ENCODE measurements at regions not wholly inside any gene's neighbourhood (a gene's known extent, or its start where the extent isn't known, plus 50 kb on each side); places are given as distances from the start of the nearest gene placed in this dataset.

GRCh38 chr2:790634-791245, 113.5 kb upstream of the TMEM18 start:
- DNase-seq (ENCODE audit: low spot score), result no peak

- no peak for DNase-seq (ENCODE audit: low spot score)
Observed at GRCh38 chr2:790081-790480, 112.9 kb upstream of the TMEM18 start.

GRCh38 chr2:789529-789928, 112.3 kb upstream of the TMEM18 start:
- no peak for DNase-seq (ENCODE audit: low spot score)

GRCh38 chr2:788227-789032, 111.2 kb upstream of the TMEM18 start:
- no peak for DNase-seq (ENCODE audit: low spot score)

- no peak for DNase-seq (ENCODE audit: low spot score)
Observed at GRCh38 chr2:784753-785152, 107.5 kb upstream of the TMEM18 start.

GRCh38 chr2:780581-780980, 103.4 kb upstream of the TMEM18 start:
- no peak for DNase-seq (ENCODE audit: low spot score)

- no peak for DNase-seq (ENCODE audit: low spot score)
Observed at GRCh38 chr2:780002-780401, 102.8 kb upstream of the TMEM18 start.

- no peak for DNase-seq (ENCODE audit: low spot score)
Observed at GRCh38 chr2:778731-779350, 101.6 kb upstream of the TMEM18 start.

- no peak for DNase-seq (ENCODE audit: low spot score)
Observed at GRCh38 chr2:777546-777945, 100.3 kb upstream of the TMEM18 start.

- DNase-seq (ENCODE audit: low spot score), result no peak
Observed at GRCh38 chr2:777051-777450, 99.8 kb upstream of the TMEM18 start.

GRCh38 chr2:776487-776886, 99.3 kb upstream of the TMEM18 start:
- DNase-seq (ENCODE audit: low spot score), result no peak

GRCh38 chr2:776038-776437, 98.8 kb upstream of the TMEM18 start:
- DNase-seq (ENCODE audit: low spot score), result no peak

- DNase-seq (ENCODE audit: low spot score), result no peak
Observed at GRCh38 chr2:774436-774835, 97.2 kb upstream of the TMEM18 start.

- no peak for DNase-seq (ENCODE audit: low spot score)
Observed at GRCh38 chr2:773256-774160, 96.3 kb upstream of the TMEM18 start.

- no peak for DNase-seq (ENCODE audit: low spot score)
Observed at GRCh38 chr2:771538-771937, 94.3 kb upstream of the TMEM18 start.

GRCh38 chr2:770776-771175, 93.6 kb upstream of the TMEM18 start:
- DNase-seq (ENCODE audit: low spot score), result no peak

GRCh38 chr2:769771-770170, 92.6 kb upstream of the TMEM18 start:
- DNase-seq (ENCODE audit: low spot score), result no peak

GRCh38 chr2:768451-768850, 91.2 kb upstream of the TMEM18 start:
- no peak for DNase-seq (ENCODE audit: low spot score)

- no peak for DNase-seq (ENCODE audit: low spot score)
Observed at GRCh38 chr2:767944-768343, 90.7 kb upstream of the TMEM18 start.

GRCh38 chr2:767440-767839, 90.2 kb upstream of the TMEM18 start:
- DNase-seq (ENCODE audit: low spot score), result no peak

GRCh38 chr2:766255-766654, 89.0 kb upstream of the TMEM18 start:
- DNase-seq (ENCODE audit: low spot score), result no peak

- no peak for DNase-seq (ENCODE audit: low spot score)
Observed at GRCh38 chr2:765369-765768, 88.2 kb upstream of the TMEM18 start.
